ENCODE measurements at regions not wholly inside any gene's neighbourhood (a gene's known extent, or its start where the extent isn't known, plus 50 kb on each side); places are given as distances from the start of the nearest gene placed in this dataset.

DNA sequence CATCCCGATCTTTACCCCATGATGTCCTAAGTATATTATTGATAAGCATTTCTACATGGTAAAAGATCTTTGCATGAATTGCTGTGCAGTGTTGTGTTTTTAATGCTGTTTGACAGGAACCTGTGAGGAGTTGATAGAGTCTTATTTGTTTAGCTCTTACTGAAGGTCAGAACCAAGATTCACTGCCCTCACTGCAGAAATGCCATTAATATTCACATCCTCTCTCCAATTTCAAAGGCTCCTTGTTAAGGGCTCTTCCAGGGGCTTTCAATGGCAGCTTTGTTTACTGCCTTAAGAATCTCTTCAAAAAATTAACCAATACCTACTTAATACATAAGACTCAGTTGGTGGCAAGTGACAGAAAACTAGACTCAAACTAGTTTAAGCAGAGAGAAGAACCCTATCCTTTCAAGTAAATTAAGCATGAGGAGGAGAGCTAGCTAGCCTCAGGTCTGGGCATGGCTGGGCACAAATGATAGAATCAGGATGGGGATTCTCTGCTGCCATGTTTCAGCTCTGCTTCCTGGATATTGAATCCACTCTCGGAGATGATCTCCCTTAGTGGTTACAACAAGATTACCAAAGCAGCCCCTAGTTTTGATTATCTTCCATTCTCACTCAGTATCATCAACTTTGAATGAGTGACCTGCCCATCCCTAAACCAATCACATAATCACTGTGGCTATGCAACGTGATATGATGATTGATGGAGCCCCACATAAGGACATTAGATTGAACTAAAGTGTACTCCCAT is 311.8 kb downstream of the CDH11 start:
- TF ChIP-seq MAX (IDR thresholded peaks at IDR 0.05; ENCODE audit: low read depth, low read length) (no peak), EP300 (IDR thresholded peaks at IDR 0.05; ENCODE audit: borderline replicate concordance in 1 of 2, control insufficient read depth in 1 of 2, low read depth in 2 of 2, low read length in 2 of 2) (no peak)
